ENCODE measurements at regions not wholly inside any gene's neighbourhood (a gene's known extent, or its start where the extent isn't known, plus 50 kb on each side); places are given as distances from the start of the nearest gene placed in this dataset.

DNA sequence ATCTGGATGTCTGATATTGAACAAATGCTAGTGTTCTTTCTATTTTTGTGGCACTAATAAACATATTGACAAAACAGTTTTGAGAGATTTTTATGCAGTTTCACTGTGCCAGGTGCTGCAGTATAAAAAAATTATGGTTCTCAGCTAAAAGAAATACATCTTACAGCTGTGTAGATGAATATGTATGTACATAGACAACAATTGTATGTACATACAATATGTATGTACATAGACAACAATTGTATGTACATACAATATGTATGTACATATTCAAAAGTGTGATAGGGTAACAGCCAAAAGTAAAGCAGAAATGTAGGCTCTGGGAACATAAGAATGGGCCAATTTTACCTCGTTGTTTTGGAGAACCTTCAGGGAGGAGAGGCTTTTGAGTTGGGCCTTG lies 390.0 kb upstream of the RPS6KA3 start:
- TF ChIP-seq, protein P1, sequence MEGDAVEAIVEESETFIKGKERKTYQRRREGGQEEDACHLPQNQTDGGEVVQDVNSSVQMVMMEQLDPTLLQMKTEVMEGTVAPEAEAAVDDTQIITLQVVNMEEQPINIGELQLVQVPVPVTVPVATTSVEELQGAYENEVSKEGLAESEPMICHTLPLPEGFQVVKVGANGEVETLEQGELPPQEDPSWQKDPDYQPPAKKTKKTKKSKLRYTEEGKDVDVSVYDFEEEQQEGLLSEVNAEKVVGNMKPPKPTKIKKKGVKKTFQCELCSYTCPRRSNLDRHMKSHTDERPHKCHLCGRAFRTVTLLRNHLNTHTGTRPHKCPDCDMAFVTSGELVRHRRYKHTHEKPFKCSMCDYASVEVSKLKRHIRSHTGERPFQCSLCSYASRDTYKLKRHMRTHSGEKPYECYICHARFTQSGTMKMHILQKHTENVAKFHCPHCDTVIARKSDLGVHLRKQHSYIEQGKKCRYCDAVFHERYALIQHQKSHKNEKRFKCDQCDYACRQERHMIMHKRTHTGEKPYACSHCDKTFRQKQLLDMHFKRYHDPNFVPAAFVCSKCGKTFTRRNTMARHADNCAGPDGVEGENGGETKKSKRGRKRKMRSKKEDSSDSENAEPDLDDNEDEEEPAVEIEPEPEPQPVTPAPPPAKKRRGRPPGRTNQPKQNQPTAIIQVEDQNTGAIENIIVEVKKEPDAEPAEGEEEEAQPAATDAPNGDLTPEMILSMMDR (conservative IDR thresholded peaks at IDR 0.05; ENCODE audit: low read depth, low read length), result no peak
- no peak for TF ChIP-seq EZH2phosphoT487 (IDR thresholded peaks at IDR 0.05; ENCODE audit: borderline replicate concordance, low read length)
- ChIA-PET POLR2A (ENCODE audit: unreplicated experiment) (no interaction called here), CTCF (no interaction called here)
- Histone ChIP-seq H2AFZ (ENCODE audit: low read length) (no peak overlapping the region), H3K79me2 (ENCODE audit: low read length) (no peaks in the 10 kb centered on the region), H3K9me2 (replicated peaks; ENCODE audit: low read length) (no peaks in the 10 kb centered on the region), H3K9me3 (ENCODE audit: low read length) (no peaks in the 10 kb centered on the region), H3K27ac (ENCODE audit: low read length) (no peak overlapping the region), H3K27me3 (ENCODE audit: low read length) (no peaks in the 10 kb centered on the region), H3K4me2 (ENCODE audit: low read length) (no peak overlapping the region), H3K36me3 (ENCODE audit: low read depth, low read length) (no peaks in the 10 kb centered on the region), H3K4me1 (ENCODE audit: insufficient read depth, low read length) (no peaks in the 10 kb centered on the region), H4K20me1 (ENCODE audit: low read length) (no peaks in the 10 kb centered on the region), H3F3A (ENCODE audit: low read length, unreplicated experiment) (no peaks in the 10 kb centered on the region), H3K4me3 (ENCODE audit: low read length) (no peak overlapping the region), H3K9ac (ENCODE audit: low read length) (no peak overlapping the region)
- intact Hi-C loops (cut with micrococcal nuclease), result no loop called here
- DNase-seq (no peak), ATAC-seq (no peak)
- no TSS peak for BruUV-seq (replicated peaks)

DNA sequence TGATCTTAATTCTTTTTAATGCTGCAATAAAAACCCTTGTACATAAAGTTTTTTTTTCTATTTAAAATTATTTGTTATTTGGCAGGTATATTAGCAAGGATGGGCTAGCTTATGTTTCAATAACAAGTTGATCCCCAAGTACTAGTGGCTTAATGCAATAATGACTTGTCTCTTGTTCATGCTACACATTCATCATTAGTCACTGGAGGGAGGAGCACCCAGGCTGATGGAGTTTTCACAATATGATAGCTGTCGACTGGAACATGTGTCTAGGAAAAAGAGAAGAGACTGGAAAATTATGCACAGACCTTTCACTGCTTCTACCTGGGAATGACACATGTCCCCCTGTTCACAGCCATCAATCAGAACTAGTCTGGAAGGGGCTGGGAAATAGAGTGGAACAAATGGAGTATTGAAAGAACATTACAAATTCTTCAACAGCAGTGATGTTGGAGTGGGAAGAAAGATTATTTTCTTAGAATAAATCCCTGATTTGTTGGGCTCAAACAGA lies 387.9 kb upstream of the RPS6KA3 start:
- ATAC-seq (no peak), DNase-seq (peak; percentile 51)
- H3K9me2 ChIP-seq (replicated peaks; ENCODE audit: low read length), result no peaks in the 10 kb centered on the region
- no peak overlapping the region for H2AFZ ChIP-seq (ENCODE audit: low read length)
- TF ChIP-seq, protein P1 (conservative IDR thresholded peaks at IDR 0.05; ENCODE audit: low read depth, low read length), result no peak
- no peak for TF ChIP-seq EZH2phosphoT487 (IDR thresholded peaks at IDR 0.05; ENCODE audit: borderline replicate concordance, low read length)
- TF ChIP-seq EZH2 (IDR thresholded peaks at IDR 0.05; ENCODE audit: low read length, unreplicated experiment), result no peak
- no peaks in the 10 kb centered on the region for H3K4me1 ChIP-seq (ENCODE audit: insufficient read depth, low read length)
- H3K79me2 ChIP-seq (ENCODE audit: low read length), result no peaks in the 10 kb centered on the region
- H3K4me3 ChIP-seq (ENCODE audit: low read length), result no peak overlapping the region
- no peaks in the 10 kb centered on the region for H3K9me3 ChIP-seq (ENCODE audit: low read length)
- H3K27ac ChIP-seq (ENCODE audit: low read length), result no peak overlapping the region
- no peaks in the 10 kb centered on the region for H4K20me1 ChIP-seq (ENCODE audit: low read length)
- POLR2A ChIA-PET (ENCODE audit: unreplicated experiment), result no interaction called here
- no peak overlapping the region for H3K9ac ChIP-seq (ENCODE audit: low read length)
- H3F3A ChIP-seq (ENCODE audit: low read length, unreplicated experiment), result no peaks in the 10 kb centered on the region
- no peak overlapping the region for H3K4me2 ChIP-seq (ENCODE audit: low read length)
- no peaks in the 10 kb centered on the region for H3K36me3 ChIP-seq (ENCODE audit: low read depth, low read length)
- no TSS peak for BruUV-seq (replicated peaks)
- CTCF ChIA-PET, result no interaction called here
- intact Hi-C loops (cut with micrococcal nuclease), result no loop called here
- H3K27me3 ChIP-seq (ENCODE audit: low read length), result no peaks in the 10 kb centered on the region

DNA sequence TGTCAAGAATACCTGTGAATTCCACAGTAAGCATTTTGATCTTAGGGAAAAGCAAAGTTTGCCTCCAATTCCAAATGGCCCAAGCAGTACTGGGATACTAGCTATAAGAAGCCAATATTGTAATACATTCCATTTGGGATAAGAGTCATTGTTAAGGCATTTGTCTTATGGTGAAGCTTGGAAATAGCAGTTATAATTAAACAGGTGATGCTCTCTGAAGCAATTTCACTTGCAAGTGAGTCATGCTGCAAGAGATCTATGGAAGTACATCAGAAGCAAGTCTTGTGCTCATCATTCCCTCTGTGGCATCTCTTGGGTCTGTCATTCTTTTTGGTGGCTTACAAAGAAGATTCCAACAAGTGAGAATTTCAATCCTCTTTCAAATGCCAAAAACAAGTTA lies 386.4 kb upstream of the RPS6KA3 start:
- Histone ChIP-seq H3K4me1 (ENCODE audit: insufficient read depth, low read length) (no peaks in the 10 kb centered on the region), H3K79me2 (ENCODE audit: low read length) (no peaks in the 10 kb centered on the region), H3K27me3 (ENCODE audit: low read length) (no peaks in the 10 kb centered on the region), H4K20me1 (ENCODE audit: low read length) (no peaks in the 10 kb centered on the region), H3K4me2 (ENCODE audit: low read length) (no peak overlapping the region), H3K9me2 (replicated peaks; ENCODE audit: low read length) (no peaks in the 10 kb centered on the region), H3K27ac (ENCODE audit: low read length) (no peak overlapping the region), H3K4me3 (ENCODE audit: low read length) (no peak overlapping the region), H3F3A (ENCODE audit: low read length, unreplicated experiment) (no peaks in the 10 kb centered on the region), H3K9ac (ENCODE audit: low read length) (no peak overlapping the region), H3K9me3 (ENCODE audit: low read length) (no peaks in the 10 kb centered on the region), H2AFZ (ENCODE audit: low read length) (no peak overlapping the region), H3K36me3 (ENCODE audit: low read depth, low read length) (no peaks in the 10 kb centered on the region)
- no TSS peak for BruUV-seq (replicated peaks)
- ATAC-seq, result no peak
- DNase-seq, result peak; percentile 6
- POLR2A ChIA-PET (ENCODE audit: unreplicated experiment), result no interaction called here
- intact Hi-C loops (cut with micrococcal nuclease), result no loop called here
- TF ChIP-seq EZH2 (IDR thresholded peaks at IDR 0.05; ENCODE audit: low read length, unreplicated experiment) (no peak), EZH2phosphoT487 (IDR thresholded peaks at IDR 0.05; ENCODE audit: borderline replicate concordance, low read length) (no peak)
- TF ChIP-seq, protein P1 (conservative IDR thresholded peaks at IDR 0.05; ENCODE audit: low read depth, low read length), result no peak
- CTCF ChIA-PET, result no interaction called here

Measured in PC-3 (cell line).